Kidney epithelial cell (primary cell): ENCODE measurements at regions not wholly inside any gene's neighbourhood (a gene's known extent, or its start where the extent isn't known, plus 50 kb on each side); places are given as distances from the start of the nearest gene placed in this dataset.

Source experiments
- DNase-seq: peaks from one replicate; pipeline ENCODE4 v3.0.0-alpha.2; 2010; ENCODE audit warnings: low read depth
- H3K27me3 ChIP-seq: 2 replicates; pipeline ENCODE4 v1.6.0; 2011; ENCODE audit warnings: low read length; ENCODE audit not compliant: control insufficient read depth, insufficient read depth
- H3K36me3 ChIP-seq: 2 replicates; pipeline ENCODE4 v1.5.1; 2011; ENCODE audit warnings: low read length; ENCODE audit not compliant: control insufficient read depth, insufficient read depth
- H3K4me3 ChIP-seq: 2 replicates; pipeline ENCODE4 v1.5.1; 2011; ENCODE audit warnings: low read depth, mild to moderate bottlenecking, control low read depth, low read length
- TF ChIP-seq, protein P1 (sequence below): IDR thresholded peaks from 2 replicates; pipeline ENCODE4 v1.5.1; 2011; ENCODE audit warnings: mild to moderate bottlenecking, moderate library complexity, low read length, control low read depth, inconsistent platforms; ENCODE audit not compliant: insufficient read depth, poor library complexity, severe bottlenecking

DNA sequence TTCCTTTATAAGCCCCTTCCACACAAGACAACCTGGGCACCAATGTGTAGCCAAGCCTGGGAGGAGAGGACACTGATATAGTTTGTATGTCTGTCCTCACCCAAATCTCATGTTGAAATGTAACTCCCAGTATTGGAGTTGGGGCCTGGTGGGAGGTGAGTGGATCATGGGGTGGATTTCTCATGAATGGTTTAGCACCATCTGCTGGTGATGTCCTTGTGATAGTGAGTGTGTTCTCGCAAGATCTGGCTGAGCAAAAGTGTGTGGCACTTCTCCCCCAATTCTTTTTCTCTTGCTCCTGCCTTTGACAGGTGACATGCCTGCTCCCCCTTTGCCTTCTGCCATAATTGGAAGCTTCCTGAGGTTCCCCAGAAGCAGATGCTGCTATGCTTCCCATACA, 135.8 kb downstream of the USP31 start:
- H3K27me3 ChIP-seq = no peaks in the 10 kb centered on the region
- H3K4me3 ChIP-seq = no peak overlapping the region
- no peak for DNase-seq
- TF ChIP-seq, protein P1, sequence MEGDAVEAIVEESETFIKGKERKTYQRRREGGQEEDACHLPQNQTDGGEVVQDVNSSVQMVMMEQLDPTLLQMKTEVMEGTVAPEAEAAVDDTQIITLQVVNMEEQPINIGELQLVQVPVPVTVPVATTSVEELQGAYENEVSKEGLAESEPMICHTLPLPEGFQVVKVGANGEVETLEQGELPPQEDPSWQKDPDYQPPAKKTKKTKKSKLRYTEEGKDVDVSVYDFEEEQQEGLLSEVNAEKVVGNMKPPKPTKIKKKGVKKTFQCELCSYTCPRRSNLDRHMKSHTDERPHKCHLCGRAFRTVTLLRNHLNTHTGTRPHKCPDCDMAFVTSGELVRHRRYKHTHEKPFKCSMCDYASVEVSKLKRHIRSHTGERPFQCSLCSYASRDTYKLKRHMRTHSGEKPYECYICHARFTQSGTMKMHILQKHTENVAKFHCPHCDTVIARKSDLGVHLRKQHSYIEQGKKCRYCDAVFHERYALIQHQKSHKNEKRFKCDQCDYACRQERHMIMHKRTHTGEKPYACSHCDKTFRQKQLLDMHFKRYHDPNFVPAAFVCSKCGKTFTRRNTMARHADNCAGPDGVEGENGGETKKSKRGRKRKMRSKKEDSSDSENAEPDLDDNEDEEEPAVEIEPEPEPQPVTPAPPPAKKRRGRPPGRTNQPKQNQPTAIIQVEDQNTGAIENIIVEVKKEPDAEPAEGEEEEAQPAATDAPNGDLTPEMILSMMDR = no peak
- H3K36me3 ChIP-seq = no peaks in the 10 kb centered on the region

DNA sequence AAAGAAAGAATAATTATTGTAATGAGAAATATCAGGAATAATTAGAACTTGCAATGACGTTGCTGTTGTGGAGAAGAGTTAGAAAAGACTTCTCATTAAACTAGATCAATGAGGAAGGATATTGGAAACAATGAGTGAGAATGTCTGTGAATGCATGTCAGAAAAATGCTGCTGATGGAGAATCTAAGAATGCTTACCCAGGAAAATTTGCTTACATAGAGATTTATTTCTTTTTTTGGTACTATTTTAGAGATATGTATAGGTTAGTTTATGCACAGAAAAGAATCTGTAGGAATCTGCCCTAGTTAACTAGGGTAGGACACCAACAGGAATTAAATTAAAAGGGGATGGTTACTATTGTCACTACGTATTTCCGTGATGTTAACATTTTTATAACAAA, 140.2 kb downstream of the USP31 start:
- TF ChIP-seq, protein P1 = no peak
- no peaks in the 10 kb centered on the region for H3K27me3 ChIP-seq
- no peak overlapping the region for H3K4me3 ChIP-seq
- no peaks in the 10 kb centered on the region for H3K36me3 ChIP-seq
- DNase-seq = no peak

DNA sequence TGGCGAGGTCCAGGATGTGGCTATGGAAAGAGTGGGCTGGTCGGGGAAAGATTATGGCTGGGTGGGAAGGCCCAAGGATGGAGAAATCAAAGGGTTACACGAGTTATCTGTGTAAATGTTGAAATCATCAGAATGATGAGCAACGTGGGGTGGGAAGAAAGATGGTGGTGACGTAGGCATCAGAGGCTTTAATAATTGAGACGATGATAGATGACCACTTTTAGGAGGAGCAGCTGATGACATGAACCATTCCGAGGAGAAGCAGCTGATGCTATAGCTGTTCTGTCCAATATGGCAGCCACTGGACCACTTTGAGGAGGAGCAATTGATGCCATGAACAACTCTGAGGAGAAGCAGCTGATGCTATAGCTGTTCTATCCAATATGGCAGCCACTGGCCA, 141.2 kb downstream of the USP31 start:
- TF ChIP-seq, protein P1 = no peak
- Histone ChIP-seq H3K4me3 (no peak overlapping the region), H3K36me3 (no peaks in the 10 kb centered on the region), H3K27me3 (no peaks in the 10 kb centered on the region)
- no peak for DNase-seq

DNA sequence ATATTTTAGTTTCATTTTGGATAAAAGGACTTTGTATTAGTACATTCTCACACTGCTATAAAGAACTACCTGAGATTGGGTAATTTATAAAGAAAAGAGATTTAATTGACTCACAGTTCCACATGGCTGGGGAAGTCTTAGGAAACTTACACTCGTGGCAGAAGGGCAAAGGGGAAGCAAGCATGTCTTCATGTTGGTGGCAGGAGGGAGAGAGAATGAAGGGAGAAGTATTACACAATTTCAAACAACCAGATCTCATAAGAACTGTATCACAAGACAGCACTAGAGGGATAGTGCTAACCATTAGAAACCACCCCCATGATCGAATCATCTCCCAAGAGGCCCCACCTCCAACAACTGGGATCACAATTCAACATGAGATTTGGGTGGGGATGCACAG, 142.9 kb downstream of the USP31 start:
- H3K4me3 ChIP-seq = no peak overlapping the region
- no peaks in the 10 kb centered on the region for H3K36me3 ChIP-seq
- TF ChIP-seq, protein P1 = no peak
- no peaks in the 10 kb centered on the region for H3K27me3 ChIP-seq
- DNase-seq = no peak

DNA sequence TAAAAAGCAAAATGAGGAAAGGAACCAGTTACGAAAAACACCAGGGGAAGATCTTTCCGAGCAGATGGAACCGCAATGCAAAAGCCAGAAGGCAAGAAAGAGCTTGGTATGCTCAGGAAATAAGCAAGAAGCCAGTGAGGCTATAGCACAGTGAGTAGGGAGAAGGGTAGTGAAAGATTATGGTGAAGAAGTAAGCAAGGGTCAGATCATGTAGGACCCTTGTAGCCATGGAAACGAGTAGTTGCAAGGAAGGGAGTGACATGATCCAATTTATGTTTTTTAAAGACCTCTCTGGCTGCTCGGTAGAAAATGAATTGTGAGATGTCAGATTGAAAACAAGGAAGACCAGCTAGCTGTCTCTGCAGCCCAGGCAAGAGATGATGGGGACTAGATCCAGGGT, 143.3 kb downstream of the USP31 start:
- no peak overlapping the region for H3K4me3 ChIP-seq
- no peaks in the 10 kb centered on the region for H3K36me3 ChIP-seq
- TF ChIP-seq, protein P1 = no peak
- no peaks in the 10 kb centered on the region for H3K27me3 ChIP-seq
- no peak for DNase-seq

DNA sequence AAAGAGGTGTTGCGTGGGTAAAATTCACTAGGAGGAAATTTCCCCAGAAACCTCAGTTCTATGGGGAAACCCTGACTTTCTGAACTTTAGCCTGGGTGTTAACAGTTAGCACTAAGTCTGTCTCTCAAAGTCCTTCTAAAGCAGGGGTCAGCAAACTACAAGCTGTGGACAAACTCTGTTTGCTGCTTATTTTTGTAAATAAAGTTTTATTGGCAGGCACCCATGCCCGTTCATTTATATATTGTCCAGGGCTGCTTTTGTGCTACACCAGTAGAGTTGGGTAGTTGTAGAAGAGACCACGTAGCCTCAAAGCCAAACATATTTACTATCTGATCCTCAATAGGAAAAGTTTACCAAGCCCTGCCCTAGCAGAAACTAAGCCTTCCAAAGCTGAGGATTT, 159.7 kb downstream of the USP31 start:
- TF ChIP-seq, protein P1 = no peak
- no peak for DNase-seq
- no peak overlapping the region for H3K4me3 ChIP-seq
- no peaks in the 10 kb centered on the region for H3K27me3 ChIP-seq
- H3K36me3 ChIP-seq = no peaks in the 10 kb centered on the region
